Endodermal cell (in vitro differentiated cells): ENCODE measurements at regions not wholly inside any gene's neighbourhood (a gene's known extent, or its start where the extent isn't known, plus 50 kb on each side); places are given as distances from the start of the nearest gene placed in this dataset.

ENCODE experiments used
- DNase-seq: peaks from one replicate; pipeline ENCODE4 v3.0.0-alpha.2; 2017
- H3K27ac ChIP-seq: 2 replicates; pipeline ENCODE4 v1.5.1; 2013; ENCODE audit warnings: mild to moderate bottlenecking, low read depth, low read length, moderate library complexity
- H3K27me3 ChIP-seq: 2 replicates; pipeline ENCODE4 v1.6.1; 2013; ENCODE audit warnings: mild to moderate bottlenecking, low read length, moderate library complexity; ENCODE audit not compliant: insufficient read depth, control insufficient read depth, poor library complexity, severe bottlenecking
- H3K36me3 ChIP-seq: 2 replicates; pipeline ENCODE4 v1.7.0; 2013; ENCODE audit warnings: mild to moderate bottlenecking, low read length, moderate library complexity; ENCODE audit not compliant: control insufficient read depth, insufficient read depth
- H3K4me1 ChIP-seq: one replicate; pipeline ENCODE4 v1.7.0; 2013; ENCODE audit warnings: low read length; ENCODE audit not compliant: control insufficient read depth, insufficient read depth
- H3K4me3 ChIP-seq: 2 replicates; pipeline ENCODE4 v1.5.1; 2013; ENCODE audit warnings: mild to moderate bottlenecking, low read length, moderate library complexity
- H3K9ac ChIP-seq: 2 replicates; pipeline ENCODE4 v1.6.1; 2013; ENCODE audit warnings: mild to moderate bottlenecking, low read length, moderate library complexity; ENCODE audit not compliant: poor library complexity, severe bottlenecking; ENCODE audit errors: extremely low read depth
- H3K9me3 ChIP-seq: 2 replicates; pipeline ENCODE4 v1.6.1; 2013; ENCODE audit warnings: mild to moderate bottlenecking, low read length, moderate library complexity; ENCODE audit not compliant: control insufficient read depth
- H3K27ac Mint-ChIP-seq: 2 replicates; pipeline ENCODE4 v1.8.0; 2020; ENCODE audit warnings: mixed read lengths
- H3K27me3 Mint-ChIP-seq: 2 replicates; pipeline ENCODE4 v1.8.0; 2021; ENCODE audit warnings: mild to moderate bottlenecking, mixed read lengths; ENCODE audit not compliant: insufficient read depth
- H3K36me3 Mint-ChIP-seq: 2 replicates; pipeline ENCODE4 v1.8.0; 2020; ENCODE audit warnings: low read depth, mixed read lengths
- H3K4me1 Mint-ChIP-seq: 2 replicates; pipeline ENCODE4 v1.8.0; 2020; ENCODE audit warnings: mixed read lengths
- H3K4me3 Mint-ChIP-seq: 2 replicates; pipeline ENCODE4 v1.8.0; 2020; ENCODE audit warnings: mild to moderate bottlenecking, moderate library complexity, mixed read lengths
- H3K9me3 Mint-ChIP-seq: 2 replicates; pipeline ENCODE4 v1.8.0; 2020; ENCODE audit warnings: mild to moderate bottlenecking, mixed read lengths
- WGBS, 2 experiments: methylation state at CpG; one replicate each; pipeline versions ENCODE4 v1.1.5 to v1.1.7; 2013; ENCODE audit warnings: missing lambda C conversion rate in 2 of 2, mixed read lengths in 1 of 2; ENCODE audit not compliant: insufficient coverage in 1 of 2, insufficient read length in 1 of 2; 5-methylcytosine and 5-hydroxymethylcytosine counted together
- TF ChIP-seq, protein P1 (sequence below): fragments of 200-600 bp; sonication (generic); conservative IDR thresholded peaks from 2 replicates; pipeline ENCODE4 v1.5.0; 2021; ENCODE audit warnings: antibody characterized with exemption, mild to moderate bottlenecking

- no peak overlapping the region for H3K4me3 Mint-ChIP-seq
These were observed 683.6 kb downstream of the NUP35 start for GRCh38 chr2:183807870-183808269.

GRCh38 chr2:183809404-183809803 lies 685.2 kb downstream of the NUP35 start:
- H3K4me1 Mint-ChIP-seq, result no peaks in the 10 kb centered on the region
- Histone ChIP-seq H3K9me3 (no peaks in the 10 kb centered on the region), H3K4me1 (no peaks in the 10 kb centered on the region), H3K27ac (no peak overlapping the region), H3K9ac (no peak overlapping the region), H3K4me3 (no peak overlapping the region), H3K27me3 (no peaks in the 10 kb centered on the region), H3K36me3 (no peaks in the 10 kb centered on the region)
- TF ChIP-seq, protein P1, sequence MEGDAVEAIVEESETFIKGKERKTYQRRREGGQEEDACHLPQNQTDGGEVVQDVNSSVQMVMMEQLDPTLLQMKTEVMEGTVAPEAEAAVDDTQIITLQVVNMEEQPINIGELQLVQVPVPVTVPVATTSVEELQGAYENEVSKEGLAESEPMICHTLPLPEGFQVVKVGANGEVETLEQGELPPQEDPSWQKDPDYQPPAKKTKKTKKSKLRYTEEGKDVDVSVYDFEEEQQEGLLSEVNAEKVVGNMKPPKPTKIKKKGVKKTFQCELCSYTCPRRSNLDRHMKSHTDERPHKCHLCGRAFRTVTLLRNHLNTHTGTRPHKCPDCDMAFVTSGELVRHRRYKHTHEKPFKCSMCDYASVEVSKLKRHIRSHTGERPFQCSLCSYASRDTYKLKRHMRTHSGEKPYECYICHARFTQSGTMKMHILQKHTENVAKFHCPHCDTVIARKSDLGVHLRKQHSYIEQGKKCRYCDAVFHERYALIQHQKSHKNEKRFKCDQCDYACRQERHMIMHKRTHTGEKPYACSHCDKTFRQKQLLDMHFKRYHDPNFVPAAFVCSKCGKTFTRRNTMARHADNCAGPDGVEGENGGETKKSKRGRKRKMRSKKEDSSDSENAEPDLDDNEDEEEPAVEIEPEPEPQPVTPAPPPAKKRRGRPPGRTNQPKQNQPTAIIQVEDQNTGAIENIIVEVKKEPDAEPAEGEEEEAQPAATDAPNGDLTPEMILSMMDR, result no peak
- H3K27me3 Mint-ChIP-seq, result no peaks in the 10 kb centered on the region
- H3K36me3 Mint-ChIP-seq, result no peaks in the 10 kb centered on the region
- WGBS, 2 experiments, result 92 to 100% methylated on average over 2 to 3 of the region's 3 CpGs
- DNase-seq, result no peak
- no peaks in the 10 kb centered on the region for H3K9me3 Mint-ChIP-seq
- H3K4me3 Mint-ChIP-seq, result no peak overlapping the region
- H3K27ac Mint-ChIP-seq, result no peak overlapping the region

More at GRCh38 chr2:183807870-183808269, 683.6 kb downstream of the NUP35 start:
- 91% methylated on average over 3 of the region's 3 CpGs; no CpG with 5 or more reads in 1 of the 2 experiments for WGBS, 2 experiments
- no peaks in the 10 kb centered on the region for H3K27me3 ChIP-seq
- H3K4me1 Mint-ChIP-seq, result no peaks in the 10 kb centered on the region
- H3K9me3 ChIP-seq, result peaks cover 14% of the 10 kb centered on the region
- DNase-seq, result no peak
- H3K27ac ChIP-seq, result no peak overlapping the region
- H3K4me1 ChIP-seq, result no peaks in the 10 kb centered on the region
- peaks cover 4% of the 10 kb centered on the region for H3K9me3 Mint-ChIP-seq
- TF ChIP-seq, protein P1, result no peak
- H3K27ac Mint-ChIP-seq, result no peak overlapping the region
- no peaks in the 10 kb centered on the region for H3K36me3 ChIP-seq
- no peaks in the 10 kb centered on the region for H3K27me3 Mint-ChIP-seq
- H3K9ac ChIP-seq, result no peak overlapping the region
- no peaks in the 10 kb centered on the region for H3K36me3 Mint-ChIP-seq
- H3K4me3 ChIP-seq, result no peak overlapping the region

GRCh38 chr2:183811281-183811680 lies 687.0 kb downstream of the NUP35 start:
- WGBS, 2 experiments, result 100% methylated on average over 1 of the region's 1 CpG
- no peaks in the 10 kb centered on the region for H3K36me3 ChIP-seq
- H3K36me3 Mint-ChIP-seq, result no peaks in the 10 kb centered on the region

More at GRCh38 chr2:183811281-183811680, 687.0 kb downstream of the NUP35 start:
- DNase-seq, result no peak
- Mint-ChIP-seq H3K27me3 (no peaks in the 10 kb centered on the region), H3K9me3 (no peaks in the 10 kb centered on the region), H3K27ac (no peak overlapping the region), H3K4me1 (no peaks in the 10 kb centered on the region), H3K4me3 (no peak overlapping the region)
- H3K4me3 ChIP-seq, result no peak overlapping the region
- no peaks in the 10 kb centered on the region for H3K27me3 ChIP-seq
- H3K4me1 ChIP-seq, result no peaks in the 10 kb centered on the region
- H3K9ac ChIP-seq, result no peak overlapping the region
- no peak overlapping the region for H3K27ac ChIP-seq
- no peaks in the 10 kb centered on the region for H3K9me3 ChIP-seq
- TF ChIP-seq, protein P1, result no peak
